ENCODE measurements at regions not wholly inside any gene's neighbourhood (a gene's known extent, or its start where the extent isn't known, plus 50 kb on each side); places are given as distances from the start of the nearest gene placed in this dataset.

GRCh38 chr20:60212695-60213094, 254.5 kb downstream of the CDH26 start:
- peak in 1 of 5 donors; percentile 41 for DNase-seq
- Histone ChIP-seq H3K36me3 (ENCODE audit: control insufficient read depth in 2 of 3, insufficient read depth in 3 of 3, low read length in 3 of 3) (no peaks in the 10 kb centered on the region), H3K27me3 (ENCODE audit: control insufficient read depth, insufficient read depth, low read length) (no peaks in the 10 kb centered on the region), H3K4me3 (ENCODE audit: low read length in 3 of 3) (no peak overlapping the region), H3K27ac (ENCODE audit: low read depth in 2 of 2, low read length in 2 of 2) (no peak overlapping the region), H3K4me1 (ENCODE audit: control insufficient read depth in 2 of 3, insufficient read depth in 2 of 3, low read depth in 1 of 3, low read length in 3 of 3) (no peaks in the 10 kb centered on the region), H3K9me3 (ENCODE audit: control insufficient read depth in 2 of 3, insufficient read depth in 1 of 3, low read length in 3 of 3) (no peaks in the 10 kb centered on the region), H3K9ac (ENCODE audit: low read length in 3 of 3) (no peak overlapping the region)
- FAIRE-seq, result no peak
- intact Hi-C loops (cut with DNase I), result no loop called here
- TF ChIP-seq CTCF (IDR thresholded peaks at IDR 0.05; ENCODE audit: borderline replicate concordance, extremely low read depth, insufficient read depth), result no peak

DNA sequence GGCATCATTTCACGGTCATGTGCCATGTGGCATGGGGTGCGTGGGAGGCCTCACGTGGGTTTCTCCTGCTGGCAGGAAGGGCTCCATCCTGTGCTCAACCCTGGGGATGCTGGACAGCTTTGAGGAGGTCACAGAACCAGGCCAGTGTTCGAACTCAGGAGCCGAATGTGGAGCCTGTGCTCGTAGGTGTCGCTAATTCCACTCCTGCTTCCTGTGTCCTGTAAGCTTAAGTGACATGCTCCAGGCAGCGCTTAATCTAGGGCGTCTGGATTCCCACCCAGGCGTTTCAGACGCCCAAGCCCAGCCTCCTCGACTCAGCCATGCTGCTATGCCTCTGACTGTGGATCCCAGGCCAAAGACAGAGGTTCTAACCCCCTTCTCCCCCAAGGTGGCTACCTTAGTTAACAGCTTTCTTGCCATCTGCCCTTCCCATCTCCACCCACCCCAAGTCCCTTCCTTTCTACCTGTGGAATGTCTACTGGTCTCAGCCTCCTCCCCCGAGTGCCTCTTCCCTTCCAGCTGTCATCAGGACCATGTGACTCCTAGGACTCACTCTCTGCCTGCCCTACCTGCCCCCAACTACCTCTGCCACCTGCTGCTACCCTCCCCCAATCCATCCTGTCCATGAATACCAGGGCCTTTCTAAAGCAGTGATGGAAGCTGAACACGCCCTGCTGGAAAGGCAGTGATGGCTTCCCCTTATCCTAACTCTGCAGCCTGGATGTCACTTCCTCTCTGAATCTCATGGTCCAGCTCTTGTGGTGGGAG, 255.1 kb downstream of the CDH26 start:
- H3K36me3 ChIP-seq (ENCODE audit: control insufficient read depth in 2 of 3, insufficient read depth in 3 of 3, low read length in 3 of 3), result no peaks in the 10 kb centered on the region
- no peak for TF ChIP-seq CTCF (IDR thresholded peaks at IDR 0.05; ENCODE audit: borderline replicate concordance, extremely low read depth, insufficient read depth)
- no peaks in the 10 kb centered on the region for H3K4me1 ChIP-seq (ENCODE audit: control insufficient read depth in 2 of 3, insufficient read depth in 2 of 3, low read depth in 1 of 3, low read length in 3 of 3)
- no peak overlapping the region for H3K9ac ChIP-seq (ENCODE audit: low read length in 3 of 3)
- no peaks in the 10 kb centered on the region for H3K27me3 ChIP-seq (ENCODE audit: control insufficient read depth, insufficient read depth, low read length)
- no peaks in the 10 kb centered on the region for H3K9me3 ChIP-seq (ENCODE audit: control insufficient read depth in 2 of 3, insufficient read depth in 1 of 3, low read length in 3 of 3)
- FAIRE-seq (no peak), DNase-seq (no peak)
- no peak overlapping the region for H3K27ac ChIP-seq (ENCODE audit: low read depth in 2 of 2, low read length in 2 of 2)
- intact Hi-C loops (cut with DNase I), result no loop called here
- H3K4me3 ChIP-seq (ENCODE audit: low read length in 3 of 3), result no peak overlapping the region

DNA sequence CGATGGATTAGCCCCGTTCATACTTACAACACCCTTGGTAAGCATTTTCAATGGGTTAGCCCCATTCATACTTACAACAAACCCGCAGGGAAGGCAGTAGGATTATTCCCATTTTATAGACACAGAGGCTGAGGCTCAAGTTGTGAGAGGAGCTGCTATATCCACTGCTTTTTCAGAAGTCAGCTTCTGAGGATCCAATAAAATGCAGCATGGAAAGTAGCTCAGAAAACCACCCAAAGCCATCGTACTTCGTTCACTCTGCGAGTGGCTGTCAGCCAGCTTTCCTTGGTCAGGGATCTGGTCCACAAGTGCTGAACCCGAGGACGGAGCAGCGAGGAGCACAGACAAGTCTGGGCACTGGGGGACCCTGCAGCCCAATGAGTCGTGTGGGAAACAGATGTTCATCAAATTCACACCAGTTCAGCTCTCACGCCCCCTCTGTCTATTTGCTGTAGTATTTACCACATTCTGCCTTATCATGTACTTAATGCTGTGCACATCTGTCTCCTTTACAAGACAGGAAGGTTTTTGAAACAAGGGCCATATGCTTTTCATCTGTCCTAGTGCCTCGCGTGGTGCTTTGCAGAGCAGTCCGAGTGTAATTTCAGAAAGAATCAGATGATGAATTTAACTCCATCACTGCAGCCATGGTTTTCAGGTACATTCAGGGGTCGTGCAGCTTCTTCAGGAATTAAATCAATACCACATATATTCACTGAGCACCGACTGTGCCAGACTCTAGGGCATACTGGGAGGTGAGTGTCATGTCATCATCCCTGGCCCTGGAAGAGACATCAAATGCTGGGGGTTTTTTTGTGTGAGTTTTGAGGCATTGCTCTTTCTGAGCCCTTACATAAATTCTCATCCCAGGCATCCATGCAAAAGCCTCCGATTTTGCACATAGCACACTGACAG, 256.9 kb downstream of the CDH26 start:
- FAIRE-seq, result no peak

More for the DNA sequence above, 256.9 kb downstream of the CDH26 start:
- Histone ChIP-seq H3K4me1 (ENCODE audit: control insufficient read depth in 2 of 3, insufficient read depth in 2 of 3, low read depth in 1 of 3, low read length in 3 of 3) (no peaks in the 10 kb centered on the region), H3K4me3 (ENCODE audit: low read length in 3 of 3) (no peak overlapping the region), H3K9me3 (ENCODE audit: control insufficient read depth in 2 of 3, insufficient read depth in 1 of 3, low read length in 3 of 3) (no peaks in the 10 kb centered on the region), H3K36me3 (ENCODE audit: control insufficient read depth in 2 of 3, insufficient read depth in 3 of 3, low read length in 3 of 3) (no peaks in the 10 kb centered on the region), H3K27ac (ENCODE audit: low read depth in 2 of 2, low read length in 2 of 2) (no peak overlapping the region), H3K27me3 (ENCODE audit: control insufficient read depth, insufficient read depth, low read length) (no peaks in the 10 kb centered on the region), H3K9ac (ENCODE audit: low read length in 3 of 3) (no peak overlapping the region)
- DNase-seq, result no peak
- intact Hi-C loops (cut with DNase I), result no loop called here
- TF ChIP-seq CTCF (IDR thresholded peaks at IDR 0.05; ENCODE audit: borderline replicate concordance, extremely low read depth, insufficient read depth), result no peak

All from kidney (tissue), 13 donors.